ENCODE measurements at regions not wholly inside any gene's neighbourhood (a gene's known extent, or its start where the extent isn't known, plus 50 kb on each side); places are given as distances from the start of the nearest gene placed in this dataset.

- ATAC-seq = no peak
- TF ChIP-seq ZNF70 (CRISPR knock-in tag; IDR thresholded peaks at IDR 0.05) = no peak
- TF ChIP-seq GLIS3 (CRISPR knock-in tag; IDR thresholded peaks at IDR 0.05) = no peak
- TF ChIP-seq CREB5 (CRISPR knock-in tag; IDR thresholded peaks at IDR 0.05; ENCODE audit: low read depth) = no peak
- TF ChIP-seq ZFP30 (CRISPR knock-in tag; IDR thresholded peaks at IDR 0.05) = no peak
- no peak for TF ChIP-seq ZNF8 (CRISPR knock-in tag; IDR thresholded peaks at IDR 0.05)
- no peak for TF ChIP-seq CSRNP3 (CRISPR knock-in tag; IDR thresholded peaks at IDR 0.05)
- no peak for TF ChIP-seq PATZ1 (CRISPR knock-in tag; IDR thresholded peaks at IDR 0.05; ENCODE audit: borderline replicate concordance)
- no peak for TF ChIP-seq ZNF565 (CRISPR knock-in tag; conservative IDR thresholded peaks at IDR 0.05; ENCODE audit: low read depth)
- no peak for TF ChIP-seq ZC3H10 (CRISPR knock-in tag; IDR thresholded peaks at IDR 0.05)
- TF ChIP-seq BACH2 (CRISPR knock-in tag; IDR thresholded peaks at IDR 0.05; ENCODE audit: borderline replicate concordance) = no peak
- no peak for TF ChIP-seq SNAI2 (CRISPR knock-in tag; IDR thresholded peaks at IDR 0.05)
- TF ChIP-seq CSDC2 (CRISPR knock-in tag; IDR thresholded peaks at IDR 0.05) = no peak
- TF ChIP-seq TOX (CRISPR knock-in tag; IDR thresholded peaks at IDR 0.05; ENCODE audit: borderline replicate concordance) = no peak
- TF ChIP-seq TSHZ2 (CRISPR knock-in tag; IDR thresholded peaks at IDR 0.05) = no peak
- no peak for TF ChIP-seq ESRRG (CRISPR knock-in tag; IDR thresholded peaks at IDR 0.05)
- no peak for TF ChIP-seq ZFP3 (CRISPR knock-in tag; IDR thresholded peaks at IDR 0.05)
- TF ChIP-seq ARNTL (CRISPR knock-in tag; IDR thresholded peaks at IDR 0.05; ENCODE audit: borderline replicate concordance, low read depth) = no peak
- no peak for TF ChIP-seq RARB (CRISPR knock-in tag; IDR thresholded peaks at IDR 0.05)
Observed at GRCh38 chr22:47598864-47599263, 836.4 kb downstream of the TBC1D22A start.

- no peak for TF ChIP-seq ZC3H10 (CRISPR knock-in tag; IDR thresholded peaks at IDR 0.05)
- no peak for TF ChIP-seq CREB5 (CRISPR knock-in tag; IDR thresholded peaks at IDR 0.05; ENCODE audit: low read depth)
- no peak for TF ChIP-seq SNAI2 (CRISPR knock-in tag; IDR thresholded peaks at IDR 0.05)
- TF ChIP-seq ZNF565 (CRISPR knock-in tag; conservative IDR thresholded peaks at IDR 0.05; ENCODE audit: low read depth) = no peak
- TF ChIP-seq TSHZ2 (CRISPR knock-in tag; IDR thresholded peaks at IDR 0.05) = no peak
- no peak for ATAC-seq
Observed at GRCh38 chr22:47597041-47597440, 834.6 kb downstream of the TBC1D22A start.

All from SK-N-SH treated with all-trans-retinoic acid at 6 μM for 48 hours (cell line).